ENCODE measurements at regions not wholly inside any gene's neighbourhood (a gene's known extent, or its start where the extent isn't known, plus 50 kb on each side); places are given as distances from the start of the nearest gene placed in this dataset.

DNA sequence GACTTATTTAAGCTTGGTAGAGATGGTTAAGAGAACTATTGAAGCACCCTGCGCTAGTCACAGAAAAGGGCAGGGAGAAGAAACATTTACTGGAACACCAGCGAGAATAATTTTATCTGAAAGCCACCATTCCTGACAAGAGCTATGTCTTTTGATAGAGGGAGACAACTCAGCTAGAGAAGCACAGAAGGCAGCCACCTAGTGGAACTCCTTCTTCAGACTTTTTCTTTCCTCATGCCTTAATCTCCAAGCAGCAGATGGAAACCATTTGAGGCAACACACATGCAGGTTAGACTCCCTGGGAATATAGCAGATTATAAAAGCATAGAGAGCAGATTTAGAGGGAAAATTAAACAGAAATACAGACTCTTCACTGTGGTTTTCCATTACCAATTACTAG, 813.4 kb downstream of the SLITRK6 start:
- no peak for DNase-seq (ENCODE audit: low read depth)
- TF ChIP-seq, protein P1, sequence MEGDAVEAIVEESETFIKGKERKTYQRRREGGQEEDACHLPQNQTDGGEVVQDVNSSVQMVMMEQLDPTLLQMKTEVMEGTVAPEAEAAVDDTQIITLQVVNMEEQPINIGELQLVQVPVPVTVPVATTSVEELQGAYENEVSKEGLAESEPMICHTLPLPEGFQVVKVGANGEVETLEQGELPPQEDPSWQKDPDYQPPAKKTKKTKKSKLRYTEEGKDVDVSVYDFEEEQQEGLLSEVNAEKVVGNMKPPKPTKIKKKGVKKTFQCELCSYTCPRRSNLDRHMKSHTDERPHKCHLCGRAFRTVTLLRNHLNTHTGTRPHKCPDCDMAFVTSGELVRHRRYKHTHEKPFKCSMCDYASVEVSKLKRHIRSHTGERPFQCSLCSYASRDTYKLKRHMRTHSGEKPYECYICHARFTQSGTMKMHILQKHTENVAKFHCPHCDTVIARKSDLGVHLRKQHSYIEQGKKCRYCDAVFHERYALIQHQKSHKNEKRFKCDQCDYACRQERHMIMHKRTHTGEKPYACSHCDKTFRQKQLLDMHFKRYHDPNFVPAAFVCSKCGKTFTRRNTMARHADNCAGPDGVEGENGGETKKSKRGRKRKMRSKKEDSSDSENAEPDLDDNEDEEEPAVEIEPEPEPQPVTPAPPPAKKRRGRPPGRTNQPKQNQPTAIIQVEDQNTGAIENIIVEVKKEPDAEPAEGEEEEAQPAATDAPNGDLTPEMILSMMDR (IDR thresholded peaks at IDR 0.05; ENCODE audit: low read depth, low read length, missing control alignments), result no peak
- H3K4me3 ChIP-seq (ENCODE audit: low read depth, low read length), result no peak overlapping the region

DNA sequence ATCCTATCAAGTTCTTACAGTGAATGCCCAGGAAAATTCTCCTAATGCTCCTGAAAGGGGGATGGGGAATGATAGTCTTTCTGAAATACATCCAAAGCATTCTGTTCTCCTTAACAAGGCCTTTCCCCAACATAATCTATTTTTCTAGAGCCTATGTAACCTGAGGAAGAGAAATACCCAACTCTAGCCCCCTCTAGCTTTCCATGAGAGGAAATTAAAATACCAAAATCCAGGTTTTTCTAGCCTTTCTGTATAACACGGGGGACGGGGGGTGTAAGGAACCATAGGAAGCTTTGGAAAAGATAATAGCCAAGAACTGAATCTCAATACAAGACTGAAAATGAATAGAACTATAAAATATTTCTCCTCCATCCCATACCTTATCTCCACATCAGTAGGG, 815.9 kb downstream of the SLITRK6 start:
- H3K4me3 ChIP-seq (ENCODE audit: low read depth, low read length), result no peak overlapping the region
- DNase-seq (ENCODE audit: low read depth), result no peak
- TF ChIP-seq, protein P1 (IDR thresholded peaks at IDR 0.05; ENCODE audit: low read depth, low read length, missing control alignments), result no peak

DNA sequence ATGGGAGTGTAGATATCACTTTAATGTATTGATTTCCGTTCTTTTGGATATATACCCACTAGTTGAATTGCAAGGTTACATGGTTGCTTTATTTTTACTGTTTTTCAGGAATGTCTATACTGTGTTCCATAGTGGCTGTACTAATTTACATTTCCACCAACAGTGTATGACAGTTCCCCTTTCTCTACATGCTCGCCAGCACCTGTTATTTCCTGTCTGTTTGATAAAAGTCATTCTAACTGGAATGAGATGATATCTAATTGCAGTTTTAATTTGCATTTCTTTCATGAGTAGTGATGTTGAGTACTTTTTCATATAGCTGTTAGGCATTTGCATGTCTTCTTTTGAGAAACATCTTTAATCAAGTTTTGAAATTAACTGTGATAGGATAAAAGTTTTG, 818.6 kb downstream of the SLITRK6 start:
- TF ChIP-seq, protein P1 (IDR thresholded peaks at IDR 0.05; ENCODE audit: low read depth, low read length, missing control alignments), result no peak
- no peak for DNase-seq (ENCODE audit: low read depth)
- no peak overlapping the region for H3K4me3 ChIP-seq (ENCODE audit: low read depth, low read length)

DNA sequence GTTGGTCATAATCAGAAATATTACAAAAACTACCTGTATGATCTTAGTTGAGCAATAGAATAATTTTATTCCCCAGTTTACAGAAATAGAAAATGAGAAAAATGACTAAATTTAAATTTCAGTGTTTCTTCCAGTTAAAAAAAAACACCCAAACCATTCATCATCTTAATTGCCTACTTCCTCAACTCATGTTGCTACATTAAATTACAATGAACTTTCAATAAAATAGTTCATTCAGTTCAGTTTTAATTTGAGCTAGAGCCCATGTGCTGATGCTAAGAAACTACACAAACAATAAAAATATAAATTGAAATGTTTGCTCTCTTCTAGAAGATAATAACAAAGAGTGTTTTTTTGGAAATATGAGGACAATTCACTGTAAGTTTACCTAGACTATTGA, 820.4 kb downstream of the SLITRK6 start:
- TF ChIP-seq, protein P1 (IDR thresholded peaks at IDR 0.05; ENCODE audit: low read depth, low read length, missing control alignments), result no peak
- no peak for DNase-seq (ENCODE audit: low read depth)
- no peak overlapping the region for H3K4me3 ChIP-seq (ENCODE audit: low read depth, low read length)

DNA sequence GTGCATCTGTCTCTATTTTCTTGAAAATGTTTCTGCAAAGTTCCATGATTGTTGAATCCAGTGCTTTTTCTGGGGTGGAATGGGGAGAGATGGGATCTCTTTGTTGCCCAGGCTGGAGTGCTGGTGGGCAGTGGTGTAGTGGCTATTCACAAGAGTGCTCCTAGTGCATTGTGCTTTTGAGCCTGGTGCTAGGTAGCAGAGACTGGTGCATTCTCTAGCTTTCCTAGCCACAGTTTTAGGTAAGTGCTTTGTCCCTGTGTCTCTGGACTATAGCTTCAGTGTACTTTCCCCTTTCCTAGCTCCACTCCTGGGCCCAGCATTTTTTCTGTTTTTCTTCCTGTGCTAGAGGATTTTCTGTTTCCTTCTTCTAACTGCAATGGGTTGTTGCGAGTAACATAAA, 825.6 kb downstream of the SLITRK6 start:
- H3K4me3 ChIP-seq (ENCODE audit: low read depth, low read length), result no peak overlapping the region
- TF ChIP-seq, protein P1 (IDR thresholded peaks at IDR 0.05; ENCODE audit: low read depth, low read length, missing control alignments), result no peak
- DNase-seq (ENCODE audit: low read depth), result no peak

DNA sequence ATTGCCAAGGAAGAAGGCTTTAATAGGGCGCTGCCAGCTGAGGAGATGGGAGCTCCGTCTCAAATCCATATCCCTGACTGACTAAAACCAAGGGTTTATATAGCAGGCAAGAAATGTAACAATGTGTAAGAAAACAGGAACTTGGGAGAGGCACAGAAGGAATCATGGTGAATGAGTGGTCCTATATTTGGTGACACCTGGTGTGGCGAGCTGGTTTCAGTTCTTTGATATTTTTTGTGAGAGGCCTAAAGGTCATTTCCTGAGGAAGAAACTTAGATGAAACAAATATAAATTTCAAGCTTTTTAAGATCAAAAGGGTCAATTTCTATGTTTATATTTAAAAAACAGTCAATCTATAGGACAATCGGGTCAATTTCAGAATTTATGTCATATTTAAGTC, 826.3 kb downstream of the SLITRK6 start:
- DNase-seq (ENCODE audit: low read depth), result no peak
- TF ChIP-seq, protein P1 (IDR thresholded peaks at IDR 0.05; ENCODE audit: low read depth, low read length, missing control alignments), result no peak

DNA sequence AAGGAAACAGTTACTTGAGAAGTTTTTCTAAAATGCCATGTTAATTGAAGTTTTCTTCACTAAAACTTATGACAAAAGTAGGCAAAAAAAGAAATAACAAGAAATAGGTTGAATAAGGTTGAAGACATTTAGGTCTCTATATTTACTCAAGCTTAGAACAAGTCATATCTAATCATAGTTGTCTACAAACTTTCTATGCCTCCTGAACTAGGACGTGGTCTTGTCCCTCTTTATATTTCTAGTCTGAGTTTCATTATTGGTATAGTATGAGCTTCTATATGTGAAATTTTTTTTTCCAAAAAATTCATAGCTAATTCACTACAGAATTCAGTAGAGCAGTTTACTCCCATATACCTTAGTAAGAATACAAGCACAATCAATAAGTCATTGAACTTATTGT, 836.4 kb downstream of the SLITRK6 start:
- TF ChIP-seq, protein P1 (IDR thresholded peaks at IDR 0.05; ENCODE audit: low read depth, low read length, missing control alignments), result no peak
- H3K4me3 ChIP-seq (ENCODE audit: low read depth, low read length), result no peak overlapping the region
- no peak for DNase-seq (ENCODE audit: low read depth)

More for the DNA sequence above, 826.3 kb downstream of the SLITRK6 start:
- H3K4me3 ChIP-seq (ENCODE audit: low read depth, low read length), result no peak overlapping the region

Data from GM12864 (cell line).